GM19240 (cell line): ENCODE measurements at regions not wholly inside any gene's neighbourhood (a gene's known extent, or its start where the extent isn't known, plus 50 kb on each side); places are given as distances from the start of the nearest gene placed in this dataset.

Experiments used
- DNase-seq: peaks from one replicate; pipeline ENCODE4 v3.0.0; 2011; ENCODE audit warnings: low spot score; ENCODE audit not compliant: insufficient read length

DNA sequence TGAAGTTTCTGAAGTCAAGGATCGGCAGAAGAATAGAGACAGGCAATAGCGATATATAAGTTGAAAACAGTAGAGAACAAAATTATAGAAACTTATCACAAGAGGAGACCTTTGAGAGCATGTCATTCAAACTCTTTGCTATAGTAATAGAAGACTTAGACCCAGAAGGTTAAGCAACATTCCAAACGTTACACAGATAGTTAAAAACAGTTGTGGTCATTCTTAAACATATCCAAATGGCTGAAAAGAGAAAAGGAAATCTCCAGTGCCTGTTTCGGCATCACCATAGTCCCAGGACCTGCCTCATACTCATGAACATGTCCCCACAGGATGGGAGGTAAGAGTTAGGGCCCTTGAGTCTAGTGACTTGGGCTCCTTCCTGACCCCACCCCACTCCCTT lies 258.1 kb upstream of the NOCT start:
- DNase-seq: no peak

DNA sequence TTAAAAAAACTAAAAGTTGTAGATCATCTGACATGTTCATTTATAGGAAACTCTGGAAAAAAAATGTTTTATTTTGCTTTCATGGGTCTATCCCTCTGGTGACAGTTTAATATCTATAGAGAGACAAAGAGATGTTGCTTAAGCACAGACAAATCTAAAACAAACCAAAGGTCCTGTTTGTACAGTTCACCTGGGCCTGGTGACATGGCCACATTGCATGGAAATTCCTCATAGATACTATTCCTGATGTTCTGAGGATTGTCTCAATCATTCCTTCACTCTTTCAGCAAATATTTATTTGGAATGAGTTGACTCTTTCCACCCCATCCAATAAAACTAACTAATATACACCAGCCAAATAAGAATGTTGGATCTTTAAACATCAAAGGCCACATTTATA lies 259.1 kb upstream of the NOCT start:
- DNase-seq: no peak

DNA sequence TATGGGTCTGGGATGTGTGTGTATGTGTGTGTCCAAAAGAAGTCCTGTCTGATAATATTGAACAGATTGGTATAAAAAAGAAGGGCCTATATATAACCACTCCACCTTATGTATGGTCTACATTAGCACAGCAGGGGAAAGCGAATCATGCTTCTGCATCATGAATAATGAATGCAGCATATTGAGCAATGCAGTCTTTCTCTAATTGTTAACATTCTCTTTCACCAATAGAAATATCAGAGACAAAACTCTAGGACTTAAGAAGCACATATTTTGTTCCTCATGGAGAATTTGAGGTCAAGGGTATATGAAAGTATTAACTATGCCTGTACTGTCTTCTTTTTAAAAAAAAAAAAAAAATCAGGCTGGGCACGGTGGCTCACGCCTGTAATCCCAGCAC lies 264.3 kb upstream of the NOCT start:
- no peak for DNase-seq

DNA sequence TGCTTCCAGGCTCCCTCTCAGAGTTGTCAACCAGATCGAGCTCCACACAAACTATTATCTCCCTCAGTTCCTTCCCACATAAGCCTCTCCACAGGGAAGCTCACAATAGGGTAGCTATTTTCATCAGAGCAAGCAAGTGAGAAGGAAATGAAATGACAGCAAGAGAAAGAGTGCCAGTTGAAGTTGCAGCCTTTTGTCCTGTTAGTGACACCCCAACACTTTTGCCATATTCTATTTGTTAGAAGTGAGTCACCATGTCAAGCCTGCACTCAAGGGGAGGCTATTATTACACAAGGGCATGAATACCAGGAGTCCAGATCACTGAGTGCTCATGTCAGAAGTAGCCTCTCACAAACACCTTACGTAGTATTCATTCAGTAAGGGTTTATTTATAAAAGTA lies 266.3 kb upstream of the NOCT start:
- DNase-seq: no peak

DNA sequence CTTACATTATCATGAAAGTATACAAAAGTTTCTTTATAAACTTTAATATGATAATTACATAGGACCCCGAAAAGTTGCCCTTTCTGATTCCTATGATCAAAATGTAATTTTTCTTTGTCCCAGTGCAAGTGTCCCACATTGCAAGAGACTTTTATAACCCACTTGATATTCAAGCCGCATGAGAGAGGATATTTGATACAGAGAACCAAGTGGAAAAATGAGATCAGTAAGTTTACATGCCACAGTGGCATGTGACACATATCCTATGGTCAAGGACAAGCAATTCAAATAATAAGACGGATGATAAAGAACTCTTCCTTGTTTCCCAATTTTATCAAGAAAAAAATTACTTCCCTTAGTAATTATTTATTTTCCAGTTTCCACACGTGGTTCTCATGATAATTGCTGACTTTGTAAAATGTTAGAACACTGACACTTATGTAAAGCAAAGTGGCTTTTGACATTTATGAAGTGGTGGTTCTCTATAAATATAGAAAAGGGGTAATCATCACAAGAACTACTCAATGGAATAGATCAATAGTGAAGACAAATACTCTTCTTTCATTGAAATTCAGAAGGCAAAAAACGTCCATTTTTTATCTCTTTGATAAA lies 273.7 kb upstream of the NOCT start:
- no peak for DNase-seq

DNA sequence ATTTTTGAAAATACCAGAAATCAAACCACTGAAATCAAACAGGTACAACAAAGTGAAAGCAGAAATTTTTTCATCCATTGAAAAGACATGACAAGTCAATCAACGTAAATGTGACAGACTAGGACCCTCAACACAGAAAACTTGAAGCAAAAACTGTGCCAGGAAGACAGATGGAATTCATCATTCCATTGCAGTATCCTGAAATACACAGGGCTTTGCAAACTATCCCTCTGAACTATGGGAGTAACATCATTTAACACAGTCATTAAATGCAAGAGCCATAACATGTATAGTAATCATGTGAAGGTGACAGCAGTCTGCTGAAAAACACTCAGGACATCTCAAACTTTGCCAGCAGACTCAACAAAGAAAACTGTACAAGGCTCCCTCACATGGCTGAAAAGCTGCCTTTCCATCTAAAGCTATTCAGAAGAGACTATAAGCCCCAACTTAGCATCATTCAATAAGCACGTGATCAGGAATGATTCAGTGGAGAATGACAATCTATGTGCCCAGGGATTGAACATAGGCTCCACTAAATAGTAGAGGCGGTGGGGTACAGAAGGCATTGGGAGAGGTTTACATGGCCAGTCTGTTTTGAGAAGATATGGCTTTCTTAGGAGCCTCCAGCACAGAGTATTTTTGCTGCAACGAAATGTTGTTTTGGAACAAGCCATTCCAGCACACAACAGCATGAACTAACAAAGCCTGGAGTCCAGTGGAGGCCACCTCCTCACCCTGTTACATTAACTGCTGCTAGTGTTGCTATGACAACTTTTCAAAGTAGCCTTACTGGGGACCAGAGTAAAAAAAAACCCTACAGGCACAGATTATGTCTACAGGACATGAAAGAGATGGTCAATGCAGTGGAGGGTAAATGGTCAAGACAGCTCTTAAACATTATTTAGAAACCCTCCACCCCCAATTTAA lies 274.5 kb upstream of the NOCT start:
- no peak for DNase-seq

DNA sequence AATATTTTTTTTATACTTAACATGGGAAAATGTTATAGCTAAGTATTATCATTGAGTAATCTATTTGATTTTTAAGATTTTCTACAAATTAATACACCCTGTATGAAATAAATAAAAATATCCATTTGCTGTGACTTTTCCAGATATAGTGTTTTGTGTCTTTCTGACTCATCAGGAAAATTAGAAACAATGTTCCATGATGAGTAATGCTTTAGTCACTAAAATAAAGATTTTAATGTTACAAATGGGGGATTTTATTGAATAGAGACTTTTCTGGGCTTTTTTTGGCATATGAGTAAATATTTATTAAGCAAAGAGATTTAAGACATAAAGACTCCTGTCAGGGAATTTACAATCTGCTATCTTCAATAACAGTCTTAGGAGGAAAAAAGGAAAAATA lies 279.2 kb upstream of the NOCT start:
- DNase-seq: no peak

DNA sequence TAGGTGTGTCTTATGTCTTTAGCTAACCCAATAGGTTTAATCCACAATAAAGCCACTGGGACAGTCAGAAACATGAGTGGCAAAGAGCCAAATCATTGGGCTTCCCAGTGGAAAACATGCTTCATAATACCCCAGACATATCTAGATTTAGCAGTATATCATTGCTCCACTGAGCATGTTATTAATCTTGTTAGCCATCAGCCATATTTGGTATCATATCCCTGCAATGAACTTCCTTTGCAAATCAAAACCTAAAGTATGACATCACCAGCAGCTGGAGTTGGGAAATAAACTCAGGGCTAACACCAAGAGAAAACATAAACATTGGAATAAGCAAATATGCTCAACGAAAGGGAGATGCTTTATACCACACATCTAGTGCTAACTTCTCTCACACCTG lies 280.8 kb upstream of the NOCT start:
- DNase-seq: no peak

DNA sequence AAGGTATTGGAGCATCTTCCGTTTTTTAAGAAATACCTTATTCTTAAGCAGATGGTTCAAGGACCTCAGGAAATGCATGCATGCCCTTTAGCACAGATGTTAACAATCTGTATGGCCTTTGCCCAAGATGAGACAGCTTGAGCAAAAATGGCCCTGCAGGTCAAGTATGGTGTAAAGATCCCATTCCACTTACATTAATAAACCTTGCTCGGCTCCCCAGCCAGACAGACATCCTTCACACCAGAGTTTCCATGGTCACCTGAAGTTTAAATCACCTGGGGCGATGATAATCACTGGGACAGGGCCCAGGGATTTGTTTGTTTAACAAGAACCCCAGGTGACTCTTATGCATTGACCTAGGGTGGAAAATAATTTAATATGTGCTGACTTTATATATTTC lies 287.0 kb upstream of the NOCT start:
- no peak for DNase-seq

DNA sequence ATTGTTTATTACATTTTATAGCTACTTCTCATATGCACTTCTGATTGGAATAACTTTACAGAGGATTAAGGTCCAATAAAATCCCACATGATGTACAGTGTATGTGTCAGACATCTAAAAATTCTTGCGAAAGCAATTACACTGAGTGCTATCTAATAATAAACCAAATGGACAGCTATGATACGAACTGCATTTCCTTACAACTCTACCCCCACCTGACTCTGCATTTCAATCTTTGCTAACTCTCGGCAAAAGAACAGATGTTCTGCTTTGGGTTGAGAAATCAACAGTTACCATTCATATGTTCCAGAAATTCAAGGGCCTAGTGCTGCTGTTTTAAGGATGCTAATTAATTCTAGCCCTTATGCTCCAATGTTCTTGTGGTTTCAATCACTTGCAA lies 287.9 kb upstream of the NOCT start:
- no peak for DNase-seq

DNA sequence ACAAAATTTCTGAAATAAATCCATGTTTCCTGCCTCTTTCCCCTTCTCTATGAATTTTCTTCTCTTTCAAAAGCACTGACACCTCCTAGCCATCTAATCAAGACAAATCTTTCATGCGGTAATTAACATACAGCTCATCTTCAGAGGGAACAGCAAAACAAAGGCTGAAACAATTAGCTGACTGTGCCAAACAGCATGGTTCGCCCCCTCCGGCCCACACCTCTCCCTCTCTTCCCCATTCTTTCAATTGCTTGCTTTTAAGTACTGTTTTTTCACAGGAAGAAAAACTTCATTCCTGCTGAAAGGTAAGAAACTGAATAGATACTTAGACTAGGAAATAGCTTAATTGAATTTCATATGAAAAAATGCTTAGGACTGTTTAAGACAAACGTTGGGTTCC lies 291.1 kb upstream of the NOCT start:
- no peak for DNase-seq

DNA sequence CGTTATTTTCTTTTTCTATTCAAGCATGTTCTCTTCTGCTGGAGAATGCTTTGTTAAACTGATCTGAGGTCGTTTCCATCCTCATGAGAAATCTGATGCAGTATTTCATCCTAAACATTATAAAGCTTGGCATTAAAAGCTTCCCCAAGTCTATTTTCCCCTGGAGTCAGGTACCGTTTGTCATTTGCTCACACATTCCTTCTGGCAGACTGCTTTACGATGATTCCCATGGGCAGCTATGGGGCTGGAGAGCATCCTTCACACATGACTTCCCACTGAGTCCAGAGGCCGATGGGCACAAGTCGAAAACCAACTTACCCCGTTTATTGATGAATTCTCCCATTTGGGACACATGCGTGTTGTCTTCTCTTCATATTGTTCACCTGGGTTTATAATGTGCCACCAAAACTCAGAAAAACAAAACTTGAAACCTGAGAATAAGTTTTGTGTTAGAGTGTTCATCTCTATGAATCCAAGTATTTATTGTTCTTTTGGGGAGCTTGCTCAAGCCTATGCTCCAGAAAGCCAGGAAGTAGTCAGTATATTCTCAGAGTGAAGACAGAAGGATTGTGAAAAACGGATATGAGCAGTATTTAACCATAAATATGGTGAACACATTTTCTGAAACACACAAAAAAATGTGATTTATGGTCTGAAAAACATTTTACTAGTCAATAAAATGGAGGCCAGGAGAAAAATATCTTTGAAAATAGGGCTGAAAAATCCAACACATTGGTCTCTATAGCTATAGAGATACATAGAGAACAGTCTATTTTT lies 298.8 kb upstream of the NOCT start:
- no peak for DNase-seq

DNA sequence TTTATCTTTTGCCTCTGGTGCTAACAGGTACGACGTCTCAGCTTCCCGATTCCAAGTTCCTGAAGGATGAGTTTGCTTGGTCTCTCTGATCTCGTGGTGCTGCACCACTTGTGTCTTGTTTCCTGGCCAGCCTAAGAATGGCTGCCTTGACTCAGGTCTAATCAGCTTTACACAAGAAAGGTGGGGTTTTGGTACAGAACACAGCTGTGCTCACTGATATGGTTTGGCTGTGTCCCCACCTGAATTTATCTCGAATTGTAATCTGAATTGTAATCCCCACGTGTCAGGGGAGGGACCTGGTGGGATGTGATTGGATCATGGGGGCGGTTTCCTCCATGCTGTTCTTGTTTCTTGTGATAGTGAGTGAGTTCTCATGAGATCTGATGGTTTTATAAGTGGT lies 305.3 kb upstream of the NOCT start:
- no peak for DNase-seq

DNA sequence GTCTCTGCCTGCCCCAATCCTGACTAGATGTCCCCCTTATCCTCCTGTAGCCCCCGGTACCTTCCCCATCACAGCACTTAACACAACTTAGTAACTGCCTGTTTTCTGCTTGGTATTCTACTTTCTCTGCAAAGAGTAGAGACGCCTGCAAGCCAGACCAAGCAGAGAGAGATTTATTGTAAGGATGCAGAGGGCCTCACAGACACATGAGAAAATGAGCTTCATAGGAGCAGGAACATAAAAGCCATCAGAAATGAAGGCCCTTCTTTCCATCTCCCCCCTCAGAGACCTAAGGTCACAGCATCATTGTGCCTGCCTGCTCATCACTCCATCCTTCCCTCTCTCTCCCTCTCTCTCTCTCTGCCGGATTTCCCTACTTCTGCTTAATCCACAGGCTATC lies 305.7 kb upstream of the NOCT start:
- no peak for DNase-seq

DNA sequence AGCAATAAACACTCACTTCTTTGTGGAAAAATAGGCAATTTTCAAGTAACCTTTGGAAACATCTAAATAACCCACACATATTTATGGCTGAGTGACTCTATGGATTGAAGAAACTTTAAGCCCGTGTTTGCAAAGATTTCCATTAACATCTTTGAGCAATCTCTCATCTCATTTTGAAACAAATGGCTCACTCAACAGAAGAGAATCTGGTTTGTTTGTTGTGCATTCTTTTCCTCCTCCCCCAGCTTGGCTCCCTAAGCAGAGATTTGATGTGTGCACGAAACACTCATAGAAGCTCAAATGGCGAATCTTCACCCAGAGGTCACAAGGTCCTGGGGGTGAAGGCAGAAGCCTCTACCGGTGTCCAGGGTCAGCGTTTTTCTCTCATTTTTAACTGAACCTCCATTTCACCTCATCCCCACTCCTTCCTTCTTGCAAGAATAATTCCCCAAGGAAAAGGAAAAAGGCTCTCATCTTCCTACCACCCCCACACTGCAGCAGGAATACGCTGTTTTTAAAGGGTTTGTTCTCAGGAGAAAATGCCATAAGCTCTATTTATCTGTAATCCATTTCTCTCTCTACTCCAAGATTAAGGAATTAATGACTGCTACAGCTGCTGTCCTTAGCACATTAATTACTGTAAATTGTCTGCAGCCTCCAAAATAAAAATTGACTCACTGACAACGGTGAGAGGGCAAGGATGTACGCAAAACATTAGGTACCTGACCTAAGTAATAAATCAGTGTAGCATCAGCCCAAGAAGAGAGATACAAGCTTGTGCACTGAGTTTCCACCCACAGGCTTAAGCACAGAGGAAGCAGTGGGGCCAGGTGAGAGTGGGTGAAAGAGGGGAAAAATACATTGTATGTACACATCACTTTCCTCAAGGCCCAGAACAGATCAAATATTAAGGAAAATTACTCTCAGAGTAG lies 307.6 kb upstream of the NOCT start:
- no peak for DNase-seq

DNA sequence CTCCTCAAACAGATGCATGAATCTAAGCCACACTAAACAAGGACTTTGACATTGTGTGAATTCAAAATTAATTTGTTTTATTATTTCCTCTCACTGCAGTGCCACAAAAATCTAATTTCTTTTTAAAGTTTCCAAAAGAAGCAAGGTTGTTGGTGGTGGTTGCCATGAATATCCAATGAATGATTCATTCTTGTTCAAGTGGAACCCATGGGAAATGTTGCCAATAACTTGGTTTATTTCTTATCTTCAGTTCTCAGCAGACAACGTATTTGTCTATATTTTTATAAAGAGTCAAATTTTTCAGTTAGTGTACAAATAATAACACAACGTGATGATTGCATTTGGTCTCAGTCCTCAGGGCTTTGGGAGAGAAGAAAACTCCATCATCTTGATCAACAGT lies 309.4 kb upstream of the NOCT start:
- no peak for DNase-seq

DNA sequence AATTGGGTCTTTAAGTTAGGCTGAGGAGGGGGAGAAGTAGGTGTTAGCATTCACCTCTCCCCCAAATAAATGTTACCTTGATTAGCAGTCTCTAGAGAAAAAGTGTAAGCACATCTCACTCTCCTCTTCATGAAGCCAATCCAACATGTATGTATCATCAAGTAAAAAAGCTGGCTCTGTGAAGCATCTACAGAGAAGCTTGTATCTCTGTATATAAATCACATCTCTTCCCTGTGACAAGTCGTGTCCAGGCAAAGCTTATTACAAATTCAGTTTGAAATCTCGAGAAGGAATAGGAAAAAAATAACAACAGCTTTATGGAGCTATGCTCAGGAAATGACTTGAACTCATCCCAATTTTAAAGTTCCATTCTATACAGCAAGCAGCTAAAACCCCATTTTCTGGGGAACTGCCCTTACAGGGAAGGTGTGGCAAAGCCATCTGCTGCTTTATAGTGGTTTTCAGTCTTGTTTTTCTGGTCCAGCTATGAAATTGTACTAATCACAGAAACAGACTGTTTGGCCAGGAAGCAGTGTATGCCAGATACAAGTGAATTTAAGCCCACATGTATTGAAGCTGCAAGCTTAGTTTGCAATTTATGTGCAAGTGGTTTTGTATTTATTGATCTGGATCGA lies 313.3 kb upstream of the NOCT start:
- no peak for DNase-seq

DNA sequence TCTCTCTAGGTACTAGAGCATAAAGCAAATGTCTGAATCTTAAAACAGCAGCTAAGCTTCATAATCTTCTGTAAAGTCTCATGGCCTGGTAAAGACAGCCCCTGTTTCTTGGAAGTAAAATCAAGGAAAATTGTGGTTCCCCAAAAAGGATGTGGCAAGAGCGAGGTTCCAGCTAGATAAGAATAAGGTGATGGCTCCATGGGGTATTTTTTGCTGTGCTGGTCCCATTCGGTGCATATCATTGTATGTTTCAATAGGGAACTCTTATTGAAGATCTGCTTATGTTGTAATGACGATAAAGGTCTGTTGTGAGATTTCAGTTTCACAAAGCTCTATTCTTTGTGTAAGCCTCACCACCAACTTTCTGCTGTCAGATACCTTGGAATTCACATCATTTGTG lies 316.9 kb upstream of the NOCT start:
- no peak for DNase-seq

DNA sequence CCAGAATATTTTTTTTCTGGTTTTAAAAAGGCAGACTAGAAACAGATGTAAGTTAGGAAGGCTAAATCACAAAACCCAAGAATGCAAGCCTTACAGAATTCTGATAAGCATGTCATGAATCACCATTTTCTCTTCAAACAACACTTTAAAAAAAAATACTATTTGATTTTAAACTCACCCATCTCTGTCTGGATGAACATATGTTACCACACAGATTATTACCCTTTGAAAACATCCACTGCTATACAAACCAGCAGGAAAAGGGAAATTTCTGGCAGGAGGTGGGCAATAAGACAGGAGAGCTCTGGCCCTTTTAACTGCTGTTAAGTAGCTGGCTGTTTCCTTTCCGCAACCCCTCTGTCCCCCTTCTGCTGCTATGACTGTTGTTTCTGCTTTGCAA lies 317.7 kb upstream of the NOCT start:
- no peak for DNase-seq

DNA sequence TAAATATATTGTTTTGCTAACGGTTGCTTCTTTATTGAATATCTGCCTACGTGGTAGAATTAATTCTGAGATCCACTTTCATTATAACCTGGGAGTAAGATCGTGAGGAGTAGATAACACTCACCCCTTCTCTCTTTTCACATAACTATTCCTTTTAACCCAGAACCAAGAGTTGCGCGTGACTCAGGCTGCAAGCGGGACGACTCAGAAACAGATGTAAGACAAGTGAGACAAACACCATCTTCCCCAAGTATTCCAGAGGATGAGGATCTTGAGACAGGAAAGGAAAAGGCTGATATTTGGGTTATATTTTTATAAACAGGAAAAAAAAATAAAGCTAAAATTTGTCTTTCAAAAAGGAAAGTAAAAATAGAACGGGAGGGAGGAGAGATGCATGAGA lies 318.8 kb upstream of the NOCT start:
- DNase-seq: no peak

DNA sequence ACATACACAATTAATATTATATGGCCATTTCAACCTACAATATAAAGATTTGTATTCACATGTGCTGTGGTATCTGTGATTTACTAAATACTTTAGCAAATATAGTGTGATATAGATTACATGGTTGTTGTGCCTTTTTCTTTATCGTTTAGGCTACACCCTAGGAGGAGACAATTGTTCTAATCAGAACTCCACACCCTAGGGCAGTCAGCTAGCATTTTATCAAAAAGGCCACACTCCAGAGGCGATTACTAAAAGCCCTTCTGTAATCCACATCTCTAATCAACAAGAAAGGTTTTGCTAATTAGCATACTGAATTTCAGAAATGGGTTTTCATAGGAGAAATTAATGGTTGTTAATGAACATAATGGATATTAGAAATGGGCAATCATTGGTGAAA lies 319.5 kb upstream of the NOCT start:
- DNase-seq: no peak
